MM.1S (cell line): ENCODE measurements at regions not wholly inside any gene's neighbourhood (a gene's known extent, or its start where the extent isn't known, plus 50 kb on each side); places are given as distances from the start of the nearest gene placed in this dataset.
"Not testable (repeated sequence)": the region's sequence is repeated elsewhere in the genome, so short reads cannot be mapped to it uniquely, and the experiment has no call there.

Experiments
- DNase-seq: peaks from one replicate; pipeline ENCODE4 v3.0.0-alpha.2; 2015
- H2AFZ ChIP-seq: fragments of 300-600 bp; sonication (generic); 2 replicates; pipeline ENCODE4 v1.6.0; 2016; ENCODE audit warnings: antibody characterized with exemption, low read length
- H3F3A ChIP-seq: fragments of 300-600 bp; sonication (generic); 2 replicates; pipeline ENCODE4 v1.6.1; 2016; ENCODE audit warnings: mild to moderate bottlenecking, antibody characterized with exemption, low read length, moderate library complexity, mixed read lengths; ENCODE audit not compliant: insufficient read depth
- H3K27ac ChIP-seq: fragments of 300-600 bp; sonication (generic); 2 replicates; pipeline ENCODE4 v1.5.1; 2016; ENCODE audit warnings: mild to moderate bottlenecking, low read length
- H3K27me3 ChIP-seq: fragments of 300-600 bp; sonication (generic); replicated peaks from 2 replicates; pipeline ENCODE4 v1.6.0; 2016; ENCODE audit warnings: low read length; ENCODE audit not compliant: insufficient read depth
- H3K36me3 ChIP-seq: fragments of 300-600 bp; sonication (generic); replicated peaks from 2 replicates; pipeline ENCODE4 v1.6.1; 2016; ENCODE audit warnings: mild to moderate bottlenecking, low read length, mixed read lengths; ENCODE audit not compliant: insufficient read depth
- H3K4me1 ChIP-seq: fragments of 300-600 bp; sonication (generic); 2 replicates; pipeline ENCODE4 v1.6.1; 2016; ENCODE audit warnings: low read length, mixed read lengths
- H3K4me2 ChIP-seq: fragments of 300-600 bp; sonication (generic); 2 replicates; pipeline ENCODE4 v1.6.0; 2016; ENCODE audit warnings: low read depth, low read length
- H3K4me3 ChIP-seq: fragments of 300-600 bp; sonication (generic); 2 replicates; pipeline ENCODE4 v1.5.1; 2016; ENCODE audit warnings: low read length, mixed read lengths
- H3K79me2 ChIP-seq: fragments of 300-600 bp; sonication (generic); 2 replicates; pipeline ENCODE4 v1.6.1; 2016; ENCODE audit warnings: mixed run types, low read length, mixed read lengths
- H3K9ac ChIP-seq: fragments of 300-600 bp; sonication (generic); 2 replicates; pipeline ENCODE4 v1.6.1; 2016; ENCODE audit warnings: low read length, mixed read lengths
- H3K9me2 ChIP-seq: fragments of 300-600 bp; sonication (generic); replicated peaks from 2 replicates; pipeline ENCODE4 v1.6.1; 2016; ENCODE audit warnings: mild to moderate bottlenecking, low read length, mixed read lengths; ENCODE audit not compliant: insufficient read depth
- H3K9me3 ChIP-seq: fragments of 300-600 bp; sonication (generic); replicated peaks from 2 replicates; pipeline ENCODE4 v1.6.1; 2016; ENCODE audit warnings: mild to moderate bottlenecking, low read length, mixed read lengths; ENCODE audit not compliant: insufficient read depth
- H4K20me1 ChIP-seq: fragments of 300-600 bp; sonication (generic); 2 replicates; pipeline ENCODE4 v1.6.1; 2016; ENCODE audit warnings: mild to moderate bottlenecking, low read length, moderate library complexity, mixed read lengths; ENCODE audit not compliant: insufficient read depth
- CTCF ChIP-seq: fragments of 300-600 bp; sonication (generic); IDR thresholded peaks from 2 replicates; pipeline ENCODE4 v1.5.1; 2016; ENCODE audit warnings: antibody characterized with exemption, low read length, mixed read lengths
- EZH2 ChIP-seq: fragments of 300-600 bp; sonication (generic); optimal IDR thresholded peaks from 2 replicates; pipeline ENCODE3; 2017; ENCODE audit warnings: low read depth, mild to moderate bottlenecking, antibody characterized with exemption, low read length, mixed read lengths
- EZH2phosphoT487 ChIP-seq: fragments of 300-600 bp; sonication (generic); IDR thresholded peaks from 2 replicates; pipeline ENCODE4 v1.6.1; 2018; ENCODE audit warnings: antibody characterized with exemption, low read length

DNA sequence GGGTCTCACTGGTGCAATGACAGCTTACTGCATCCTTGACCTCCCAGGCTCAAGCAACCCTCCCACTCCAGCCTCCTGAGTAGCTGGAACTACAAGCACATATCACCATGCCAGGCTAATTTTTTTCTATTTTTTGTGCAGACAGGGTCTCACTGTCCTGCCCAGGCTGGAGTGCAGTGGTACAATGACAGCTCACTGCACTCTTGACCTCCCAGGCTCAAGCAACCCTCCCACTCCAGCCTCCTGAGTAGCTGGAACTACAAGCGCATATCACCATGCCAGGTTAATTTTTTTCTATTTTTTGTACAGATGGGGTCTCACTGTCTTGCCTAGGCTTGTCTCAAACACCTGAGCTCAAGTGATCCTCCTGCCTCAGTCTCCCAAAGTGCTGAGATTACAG is 74.0 kb downstream of the GASK1B start:
- H3K4me2 ChIP-seq = no peak overlapping the region
- no peaks in the 10 kb centered on the region for H3K9me2 ChIP-seq
- no peaks in the 10 kb centered on the region for H3F3A ChIP-seq
- H3K9me3 ChIP-seq = no peaks in the 10 kb centered on the region
- H3K4me3 ChIP-seq = no peak overlapping the region
- no peak for TF ChIP-seq EZH2
- no peaks in the 10 kb centered on the region for H3K36me3 ChIP-seq
- no peak overlapping the region for H3K27ac ChIP-seq
- no peak overlapping the region for H3K9ac ChIP-seq
- no peaks in the 10 kb centered on the region for H3K79me2 ChIP-seq
- no peaks in the 10 kb centered on the region for H4K20me1 ChIP-seq
- DNase-seq = no peak
- no peaks in the 10 kb centered on the region for H3K4me1 ChIP-seq
- H3K27me3 ChIP-seq = no peaks in the 10 kb centered on the region
- H2AFZ ChIP-seq = no peak overlapping the region

DNA sequence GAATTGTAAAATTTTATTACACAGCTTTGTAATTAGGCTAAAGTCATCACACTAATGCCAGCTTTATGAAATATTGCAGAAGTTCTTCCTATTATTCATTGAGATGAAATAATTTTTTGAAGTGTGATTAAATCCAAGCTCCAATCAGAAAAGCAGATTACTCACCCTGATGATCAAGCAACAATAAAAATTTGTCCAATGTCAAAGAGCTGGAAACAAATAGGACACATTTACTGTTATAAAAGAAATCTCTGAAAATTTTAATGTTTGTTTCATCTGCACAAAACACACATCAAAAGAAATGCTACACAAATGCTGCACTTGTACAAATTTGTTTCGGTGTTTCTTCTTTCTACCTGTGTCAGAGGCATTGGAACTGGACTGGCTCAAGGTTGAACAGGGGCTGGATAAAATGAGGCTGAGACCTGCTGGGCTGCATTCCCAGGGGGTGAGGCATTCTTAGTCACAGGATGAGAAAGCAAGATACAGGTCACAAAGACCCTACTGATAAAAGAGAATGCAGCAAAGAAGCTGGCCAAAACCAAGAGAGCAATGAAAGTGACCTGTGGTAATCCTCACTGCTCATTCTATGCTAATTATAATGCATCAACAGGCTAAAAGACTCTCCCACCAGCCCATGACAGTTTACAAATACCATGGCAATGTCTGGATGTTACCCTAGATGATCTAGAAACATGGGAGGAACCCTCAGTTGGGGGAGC is 78.3 kb downstream of the GASK1B start:
- H3K36me3 ChIP-seq = no peaks in the 10 kb centered on the region
- no peak overlapping the region for H3K4me2 ChIP-seq
- no peaks in the 10 kb centered on the region for H3F3A ChIP-seq
- H2AFZ ChIP-seq = no peak overlapping the region
- no peaks in the 10 kb centered on the region for H3K79me2 ChIP-seq
- no peak overlapping the region for H3K4me3 ChIP-seq
- H3K27ac ChIP-seq = no peak overlapping the region
- TF ChIP-seq EZH2 (no peak), EZH2phosphoT487 (no peak), CTCF (no peak)
- H3K4me1 ChIP-seq = no peaks in the 10 kb centered on the region
- H4K20me1 ChIP-seq = no peaks in the 10 kb centered on the region
- no peak overlapping the region for H3K9ac ChIP-seq
- DNase-seq = no peak
- H3K9me3 ChIP-seq = no peaks in the 10 kb centered on the region
- H3K27me3 ChIP-seq = no peaks in the 10 kb centered on the region
- H3K9me2 ChIP-seq = no peaks in the 10 kb centered on the region

- Histone ChIP-seq H4K20me1 (no peaks in the 10 kb centered on the region), H3K4me2 (peak overlapping the region; percentile 44; the same call in 1 of the 2 replicates), H3K9me2 (no peaks in the 10 kb centered on the region), H3K9ac (peak overlapping the region; percentile 23; the same call in 1 of the 2 replicates), H3K9me3 (no peaks in the 10 kb centered on the region), H3K36me3 (no peaks in the 10 kb centered on the region), H3K4me3 (peak overlapping the region; percentile 18), H3F3A (no peaks in the 10 kb centered on the region), H3K4me1 (no peaks in the 10 kb centered on the region), H2AFZ (peak overlapping the region; percentile 24), H3K27me3 (no peaks in the 10 kb centered on the region), H3K27ac (peak overlapping the region; percentile 59; the same call in 1 of the 2 replicates), H3K79me2 (no peaks in the 10 kb centered on the region)
- TF ChIP-seq EZH2phosphoT487 (no peak), CTCF (no peak), EZH2 (no peak)
- DNase-seq = peak; percentile 10
Observed at GRCh38 chr4:158090323-158090722, 82.5 kb downstream of the GASK1B start.

DNA sequence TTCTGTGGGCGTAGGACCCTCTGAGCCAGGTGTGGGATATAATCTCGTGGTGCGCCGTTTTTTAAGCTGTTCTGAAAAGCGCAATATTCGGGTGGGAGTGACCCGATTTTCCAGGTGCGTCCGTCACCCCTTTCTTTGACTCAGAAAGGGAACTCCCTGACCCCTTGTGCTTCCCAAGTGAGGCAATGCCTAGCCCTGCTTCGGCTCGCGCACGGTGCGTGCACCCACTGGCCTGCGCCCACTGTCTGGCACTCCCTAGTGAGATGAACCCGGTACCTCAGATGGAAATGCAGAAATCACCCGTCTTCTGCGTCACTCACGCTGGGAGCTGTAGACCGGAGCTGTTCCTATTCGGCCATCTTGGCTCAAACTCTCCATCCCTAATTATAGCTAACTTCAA is 82.9 kb downstream of the GASK1B start:
- H2AFZ ChIP-seq = peak overlapping the region; percentile 24
- not testable (repeated sequence) for H3K4me1 ChIP-seq

More for the DNA sequence above, 82.9 kb downstream of the GASK1B start:
- DNase-seq, H3K36me3 ChIP-seq, H3K9me3 ChIP-seq, H3K9me2 ChIP-seq, H3F3A ChIP-seq, H3K27me3 ChIP-seq, H4K20me1 ChIP-seq, H3K79me2 ChIP-seq: not testable (repeated sequence)
- Histone ChIP-seq H3K4me2 (peak overlapping the region; percentile 44; the same call in 1 of the 2 replicates), H3K27ac (peak overlapping the region; percentile 59; the same call in 1 of the 2 replicates), H3K9ac (peak overlapping the region; percentile 23; the same call in 1 of the 2 replicates), H3K4me3 (peak overlapping the region; percentile 18)
